ENCODE measurements at regions not wholly inside any gene's neighbourhood (a gene's known extent, or its start where the extent isn't known, plus 50 kb on each side); places are given as distances from the start of the nearest gene placed in this dataset.

- SMC1A ChIA-PET (ENCODE audit: uncharacterized antibody, unreplicated experiment) = interaction anchor here (1.8 kb wide), 1 partner anchor 11 kb away, joined by 5 read pairs; no protein-coding TSS in a partner anchor
- TF ChIP-seq BHLHE40 (IDR thresholded peaks at IDR 0.05; ENCODE audit: borderline replicate concordance in 1 of 2, low read depth in 2 of 2, low read length in 1 of 2) = no peak
- no peak for TF ChIP-seq USF2 (IDR thresholded peaks at IDR 0.05; ENCODE audit: borderline replicate concordance, low read depth, low read length)
- TF ChIP-seq BMI1 (IDR thresholded peaks at IDR 0.05; ENCODE audit: borderline replicate concordance) = no peak
- no peaks in the 10 kb centered on the region for H3K36me3 ChIP-seq (ENCODE audit: control insufficient read depth in 2 of 2, insufficient read depth in 2 of 2, low read length in 1 of 2)
- WGBS (ENCODE audit: insufficient coverage, insufficient replicate concordance, low lambda C conversion rate, missing lambda C conversion rate) = 44% methylated on average over 2 of the region's 2 CpGs
- FAIRE-seq = no peak
- no peaks in the 10 kb centered on the region for H3K27me3 ChIP-seq (replicated peaks in 1 of 2; ENCODE audit: control insufficient read depth in 2 of 2, insufficient read depth in 2 of 2, low read length in 1 of 2)
- DNase-seq (ENCODE audit: low read depth, low spot score) = no peak
- CTCF ChIA-PET = interaction anchor here (0.6 to 0.7 kb wide), 2 partner anchors 14 to 114 kb away, joined by 3 to 4 read pairs; no protein-coding TSS in a partner anchor
- no peak overlapping the region for H3K4me2 ChIP-seq (ENCODE audit: control insufficient read depth, insufficient read depth)
- intact Hi-C loops (cut with micrococcal nuclease; ENCODE audit: unreplicated experiment) = no loop called here
- no peaks in the 10 kb centered on the region for H3K79me2 ChIP-seq (ENCODE audit: control insufficient read depth, insufficient read depth, low read length)
- H3K4me3 ChIP-seq = no peak overlapping the region; the same call in 1 of the 2 replicates
- ATAC-seq = peak; percentile 51; the same call in 2 of the 3 replicates
- no peak overlapping the region for H3K9ac ChIP-seq (ENCODE audit: control insufficient read depth, insufficient read depth, low read length)
- RAD21 ChIA-PET (ENCODE audit: unreplicated experiment) = interaction anchor here (1.2 kb wide), 1 partner anchor 143 kb away, joined by 3 read pairs; no protein-coding TSS in a partner anchor
- no peak overlapping the region for H3K27ac ChIP-seq (ENCODE audit: control insufficient read depth, insufficient read depth)
- H2AFZ ChIP-seq (ENCODE audit: control insufficient read depth, low read depth, low read length) = no peak overlapping the region
- no peaks in the 10 kb centered on the region for H4K20me1 ChIP-seq (ENCODE audit: control insufficient read depth, insufficient read depth)
- no peaks in the 10 kb centered on the region for H3K4me1 ChIP-seq (ENCODE audit: control insufficient read depth, insufficient read depth, low read length)
- no TSS peak for BruUV-seq (replicated peaks)
- POLR2A ChIA-PET = no interaction called here
- in situ Hi-C loops (cut with MboI) = no loop called here
- H3K9me3 ChIP-seq (replicated peaks; ENCODE audit: control insufficient read depth, insufficient read depth, low read length) = no peaks in the 10 kb centered on the region
Observed at GRCh38 chr6:104159045-104159618, 700.6 kb downstream of the HACE1 start.

- H3K4me3 ChIP-seq = no peak overlapping the region
- H3K4me1 ChIP-seq (ENCODE audit: control insufficient read depth, insufficient read depth, low read length) = no peaks in the 10 kb centered on the region
- RAD21 ChIA-PET (ENCODE audit: unreplicated experiment) = no interaction called here
- H3K79me2 ChIP-seq (ENCODE audit: control insufficient read depth, insufficient read depth, low read length) = no peaks in the 10 kb centered on the region
- no TSS peak for BruUV-seq (replicated peaks)
- no peak overlapping the region for H3K9ac ChIP-seq (ENCODE audit: control insufficient read depth, insufficient read depth, low read length)
- H3K9me3 ChIP-seq (replicated peaks; ENCODE audit: control insufficient read depth, insufficient read depth, low read length) = no peaks in the 10 kb centered on the region
- ATAC-seq (no peak), FAIRE-seq (no peak), DNase-seq (ENCODE audit: low read depth, low spot score) (no peak)
- WGBS (ENCODE audit: insufficient coverage, insufficient replicate concordance, low lambda C conversion rate, missing lambda C conversion rate) = 27% methylated on average over 3 of the region's 3 CpGs
- no peaks in the 10 kb centered on the region for H3K27me3 ChIP-seq (replicated peaks in 1 of 2; ENCODE audit: control insufficient read depth in 2 of 2, insufficient read depth in 2 of 2, low read length in 1 of 2)
- in situ Hi-C loops (cut with MboI) = no loop called here
- CTCF ChIA-PET = interaction anchor here (1.0 to 1.4 kb wide), 2 partner anchors 11 to 42 kb away, joined by 3 read pairs; no protein-coding TSS in a partner anchor
- POLR2A ChIA-PET = no interaction called here
- no peaks in the 10 kb centered on the region for H3K36me3 ChIP-seq (ENCODE audit: control insufficient read depth in 2 of 2, insufficient read depth in 2 of 2, low read length in 1 of 2)
- intact Hi-C loops (cut with micrococcal nuclease; ENCODE audit: unreplicated experiment) = no loop called here
- no peak overlapping the region for H3K4me2 ChIP-seq (ENCODE audit: control insufficient read depth, insufficient read depth)
- no peaks in the 10 kb centered on the region for H4K20me1 ChIP-seq (ENCODE audit: control insufficient read depth, insufficient read depth)
- SMC1A ChIA-PET (ENCODE audit: uncharacterized antibody, unreplicated experiment) = interaction anchor here (0.7 kb wide), 1 partner anchor 181 kb away, joined by 3 read pairs; no protein-coding TSS in a partner anchor
- no peak overlapping the region for H2AFZ ChIP-seq (ENCODE audit: control insufficient read depth, low read depth, low read length)
- no peak overlapping the region for H3K27ac ChIP-seq (ENCODE audit: control insufficient read depth, insufficient read depth)
- TF ChIP-seq RAD21 (IDR thresholded peaks at IDR 0.05; ENCODE audit: insufficient read depth, low read depth, low read length) = no peak
- TF ChIP-seq HDAC6 (IDR thresholded peaks at IDR 0.05; ENCODE audit: unreplicated experiment) = no peak
- TF ChIP-seq MTA2 (IDR thresholded peaks at IDR 0.05; ENCODE audit: low read depth) = no peak
- no peak for TF ChIP-seq BCL11A (IDR thresholded peaks at IDR 0.05; ENCODE audit: low read depth, low read length)
- TF ChIP-seq ASH2L (IDR thresholded peaks at IDR 0.05; ENCODE audit: borderline replicate concordance, low read depth) = no peak
- TF ChIP-seq EED (IDR thresholded peaks at IDR 0.05; ENCODE audit: low read depth) = no peak
- TF ChIP-seq ZBTB33 (IDR thresholded peaks at IDR 0.05) = no peak
- TF ChIP-seq BACH1 (IDR thresholded peaks at IDR 0.05; ENCODE audit: borderline replicate concordance) = no peak
- TF ChIP-seq NBN (IDR thresholded peaks at IDR 0.05) = no peak
- TF ChIP-seq ZNF217 (IDR thresholded peaks at IDR 0.05) = no peak
Observed at GRCh38 chr6:104143757-104144156, 716.0 kb downstream of the HACE1 start.
